Activated CD8-positive, alpha-beta T cell treated with anti-CD3 and anti-CD28 coated beads, Interleukin-2, amount 10 ng/mL, durations not matched to agents 7 days and 5 days (primary cell): ENCODE measurements at regions not wholly inside any gene's neighbourhood (a gene's known extent, or its start where the extent isn't known, plus 50 kb on each side); places are given as distances from the start of the nearest gene placed in this dataset.

Experiments
- ATAC-seq: fragments of 150-1000 bp; cut with Tn5 transposase; one replicate; pipeline ENCODE4 v1.10.0; 2021; ENCODE audit warnings: moderate library complexity
- CTCF ChIA-PET: fragments of 350-600 bp; sonication (Branson Sonifier 250); formaldehyde crosslinking; loops from one replicate; lab custom pipeline; 2021; ENCODE audit warnings: antibody characterized with exemption; lab: Charles Lee
- POLR2A ChIA-PET: fragments of 350-600 bp; sonication (Branson Sonifier 250); formaldehyde crosslinking; loops from one replicate; lab custom pipeline; 2021; ENCODE audit warnings: antibody characterized with exemption; lab: Charles Lee
- DNase-seq: peaks from one replicate; pipeline ENCODE4 v3.0.0-alpha.2; 2020
- H3K27ac Mint-ChIP-seq: one replicate; pipeline ENCODE4 v1.8.0; 2021; ENCODE audit warnings: mild to moderate bottlenecking, mixed read lengths
- H3K27me3 Mint-ChIP-seq: one replicate; pipeline ENCODE4 v1.8.0; 2021; ENCODE audit warnings: low read depth, mixed read lengths
- H3K36me3 Mint-ChIP-seq: one replicate; pipeline ENCODE4 v1.8.0; 2021; ENCODE audit warnings: low read depth, mixed read lengths
- H3K4me1 Mint-ChIP-seq: one replicate; pipeline ENCODE4 v1.8.0; 2021; ENCODE audit warnings: low read depth, mixed read lengths
- H3K4me3 Mint-ChIP-seq: one replicate; pipeline ENCODE4 v1.8.0; 2021; ENCODE audit warnings: mild to moderate bottlenecking, mixed read lengths
- H3K9me3 Mint-ChIP-seq: one replicate; pipeline ENCODE4 v1.8.0; 2022; ENCODE audit warnings: mixed read lengths; ENCODE audit not compliant: insufficient read depth

GRCh38 chr10:2616215-2616614 is 451.1 kb upstream of the PFKP start:
- Mint-ChIP-seq H3K4me3 (no peak overlapping the region), H3K4me1 (no peaks in the 10 kb centered on the region), H3K27ac (no peak overlapping the region), H3K36me3 (no peaks in the 10 kb centered on the region), H3K9me3 (no peaks in the 10 kb centered on the region), H3K27me3 (no peaks in the 10 kb centered on the region)
- POLR2A ChIA-PET, result no interaction called here
- CTCF ChIA-PET, result no interaction called here
- DNase-seq, result no peak
- no peak for ATAC-seq

- DNase-seq (no peak), ATAC-seq (no peak)
- Mint-ChIP-seq H3K4me3 (no peak overlapping the region), H3K27ac (no peak overlapping the region), H3K36me3 (no peaks in the 10 kb centered on the region), H3K27me3 (no peaks in the 10 kb centered on the region), H3K9me3 (no peaks in the 10 kb centered on the region), H3K4me1 (no peaks in the 10 kb centered on the region)
- ChIA-PET POLR2A (no interaction called here), CTCF (no interaction called here)
These were observed 455.7 kb upstream of the PFKP start for GRCh38 chr10:2611603-2612002.

- Mint-ChIP-seq H3K36me3 (no peaks in the 10 kb centered on the region), H3K27me3 (no peaks in the 10 kb centered on the region), H3K4me1 (no peaks in the 10 kb centered on the region), H3K4me3 (no peak overlapping the region), H3K27ac (no peak overlapping the region), H3K9me3 (no peaks in the 10 kb centered on the region)
- no peak for DNase-seq
- no peak for ATAC-seq
- ChIA-PET CTCF (no interaction called here), POLR2A (no interaction called here)
These were observed 456.4 kb upstream of the PFKP start for GRCh38 chr10:2610946-2611345.

- DNase-seq, result no peak
- ATAC-seq, result no peak
- H3K36me3 Mint-ChIP-seq, result no peaks in the 10 kb centered on the region
- H3K4me1 Mint-ChIP-seq, result no peaks in the 10 kb centered on the region
- no peak overlapping the region for H3K4me3 Mint-ChIP-seq
- H3K27me3 Mint-ChIP-seq, result no peaks in the 10 kb centered on the region
- ChIA-PET POLR2A (no interaction called here), CTCF (no interaction called here)
- no peak overlapping the region for H3K27ac Mint-ChIP-seq
- no peaks in the 10 kb centered on the region for H3K9me3 Mint-ChIP-seq
These were observed 462.5 kb upstream of the PFKP start for GRCh38 chr10:2604891-2605290.

- ChIA-PET POLR2A (no interaction called here), CTCF (no interaction called here)
- Mint-ChIP-seq H3K4me3 (no peak overlapping the region), H3K27me3 (no peaks in the 10 kb centered on the region), H3K27ac (no peak overlapping the region), H3K36me3 (no peaks in the 10 kb centered on the region), H3K9me3 (no peaks in the 10 kb centered on the region), H3K4me1 (no peaks in the 10 kb centered on the region)
- DNase-seq (no peak), ATAC-seq (no peak)
These were observed 467.8 kb upstream of the PFKP start for GRCh38 chr10:2599571-2599970.

- Mint-ChIP-seq H3K4me1 (no peaks in the 10 kb centered on the region), H3K27me3 (no peaks in the 10 kb centered on the region), H3K9me3 (no peaks in the 10 kb centered on the region), H3K27ac (no peak overlapping the region), H3K36me3 (no peaks in the 10 kb centered on the region), H3K4me3 (no peak overlapping the region)
- ChIA-PET CTCF (no interaction called here), POLR2A (no interaction called here)
- DNase-seq (no peak), ATAC-seq (no peak)
These were observed 474.8 kb upstream of the PFKP start for GRCh38 chr10:2592360-2593160.

- H3K4me3 Mint-ChIP-seq, result no peak overlapping the region
- ChIA-PET POLR2A (no interaction called here), CTCF (no interaction called here)
- ATAC-seq (no peak), DNase-seq (no peak)
- H3K36me3 Mint-ChIP-seq, result no peaks in the 10 kb centered on the region
- no peaks in the 10 kb centered on the region for H3K4me1 Mint-ChIP-seq
- H3K27me3 Mint-ChIP-seq, result no peaks in the 10 kb centered on the region
- no peak overlapping the region for H3K27ac Mint-ChIP-seq
- H3K9me3 Mint-ChIP-seq, result no peaks in the 10 kb centered on the region
These were observed 478.2 kb upstream of the PFKP start for GRCh38 chr10:2589196-2589595.

GRCh38 chr10:2584385-2584784 is 483.0 kb upstream of the PFKP start:
- Mint-ChIP-seq H3K4me1 (no peaks in the 10 kb centered on the region), H3K36me3 (no peaks in the 10 kb centered on the region), H3K9me3 (no peaks in the 10 kb centered on the region), H3K27me3 (no peaks in the 10 kb centered on the region), H3K27ac (no peak overlapping the region), H3K4me3 (no peak overlapping the region)
- no peak for DNase-seq
- ChIA-PET POLR2A (no interaction called here), CTCF (no interaction called here)
- ATAC-seq, result no peak

GRCh38 chr10:2576892-2577291 is 490.5 kb upstream of the PFKP start:
- ChIA-PET POLR2A (no interaction called here), CTCF (no interaction called here)
- Mint-ChIP-seq H3K36me3 (no peaks in the 10 kb centered on the region), H3K27ac (no peak overlapping the region), H3K4me3 (no peak overlapping the region), H3K4me1 (no peaks in the 10 kb centered on the region), H3K9me3 (no peaks in the 10 kb centered on the region), H3K27me3 (no peaks in the 10 kb centered on the region)
- DNase-seq, result no peak
- ATAC-seq, result no peak

- Mint-ChIP-seq H3K27me3 (no peaks in the 10 kb centered on the region), H3K27ac (no peak overlapping the region), H3K9me3 (no peaks in the 10 kb centered on the region), H3K36me3 (no peaks in the 10 kb centered on the region), H3K4me1 (no peaks in the 10 kb centered on the region), H3K4me3 (no peak overlapping the region)
- DNase-seq (no peak), ATAC-seq (no peak)
- POLR2A ChIA-PET, result no interaction called here
- CTCF ChIA-PET, result no interaction called here
These were observed 491.9 kb upstream of the PFKP start for GRCh38 chr10:2575460-2575859.

- no peak for ATAC-seq
- no peaks in the 10 kb centered on the region for H3K4me1 Mint-ChIP-seq
- no peaks in the 10 kb centered on the region for H3K9me3 Mint-ChIP-seq
- POLR2A ChIA-PET, result no interaction called here
- no peaks in the 10 kb centered on the region for H3K27me3 Mint-ChIP-seq
- no peak for DNase-seq
- H3K4me3 Mint-ChIP-seq, result no peak overlapping the region
- H3K36me3 Mint-ChIP-seq, result no peaks in the 10 kb centered on the region
- H3K27ac Mint-ChIP-seq, result no peak overlapping the region
- CTCF ChIA-PET, result no interaction called here
These were observed 494.7 kb upstream of the PFKP start for GRCh38 chr10:2572611-2573010.

- no peaks in the 10 kb centered on the region for H3K27me3 Mint-ChIP-seq
- no peaks in the 10 kb centered on the region for H3K36me3 Mint-ChIP-seq
- no peak for DNase-seq
- no peak overlapping the region for H3K4me3 Mint-ChIP-seq
- ChIA-PET POLR2A (no interaction called here), CTCF (no interaction called here)
- no peak for ATAC-seq
- H3K27ac Mint-ChIP-seq, result no peak overlapping the region
- H3K4me1 Mint-ChIP-seq, result no peaks in the 10 kb centered on the region
- H3K9me3 Mint-ChIP-seq, result no peaks in the 10 kb centered on the region
These were observed 510.5 kb upstream of the PFKP start for GRCh38 chr10:2556883-2557282.

GRCh38 chr10:2548071-2548470 is 519.3 kb upstream of the PFKP start:
- DNase-seq, result no peak
- CTCF ChIA-PET, result no interaction called here
- Mint-ChIP-seq H3K27me3 (no peaks in the 10 kb centered on the region), H3K36me3 (no peaks in the 10 kb centered on the region), H3K4me3 (no peak overlapping the region), H3K27ac (no peak overlapping the region), H3K9me3 (no peaks in the 10 kb centered on the region), H3K4me1 (no peaks in the 10 kb centered on the region)
- ATAC-seq, result no peak
- POLR2A ChIA-PET, result no interaction called here
